H1 (cell line): ENCODE measurements at regions not wholly inside any gene's neighbourhood (a gene's known extent, or its start where the extent isn't known, plus 50 kb on each side); places are given as distances from the start of the nearest gene placed in this dataset.

ENCODE experiments used
- CTCF ChIA-PET: fragments of 300-600 bp; sonication (Branson Sonifier 250); formaldehyde crosslinking; loops from one replicate; lab custom pipeline; 2021; ENCODE audit not compliant: partially characterized antibody; lab: Charles Lee
- POLR2A ChIA-PET: fragments of 300-600 bp; sonication (Branson Sonifier 250); formaldehyde crosslinking; loops from one replicate; lab custom pipeline; 2021; ENCODE audit warnings: inconsistent platforms; ENCODE audit not compliant: partially characterized antibody; lab: Charles Lee
- DNase-seq, 2 experiments: peaks; one replicate each; pipeline versions ENCODE4 v3.0.0 to v3.0.0-alpha.2; 2010 to 2022; ENCODE audit warnings: low spot score in 2 of 2, low read depth in 1 of 2, mixed read lengths in 1 of 2
- FAIRE-seq: peaks from 2 replicates; lab custom pipeline; 2011; peaks lifted over from hg19 to GRCh38; lab: Jason Lieb, UNC
- H2AFZ ChIP-seq: 2 replicates; pipeline ENCODE4 v1.8.1; 2012; ENCODE audit warnings: low read length, inconsistent platforms
- H2AK5ac ChIP-seq: 2 replicates; pipeline ENCODE4 v1.6.1; 2013; ENCODE audit warnings: low read depth, low read length
- H2BK120ac ChIP-seq: replicated peaks from 2 replicates; pipeline ENCODE3; 2013; ENCODE audit warnings: low read depth, low read length, inconsistent platforms
- H2BK12ac ChIP-seq: 2 replicates; pipeline ENCODE4 v1.6.1; 2013; ENCODE audit warnings: low read depth, low read length
- H2BK15ac ChIP-seq: 2 replicates; pipeline ENCODE4 v1.6.1; 2013; ENCODE audit warnings: low read length
- H2BK20ac ChIP-seq: 2 replicates; pipeline ENCODE4 v1.6.1; 2013; ENCODE audit warnings: low read length
- H2BK5ac ChIP-seq: 2 replicates; pipeline ENCODE4 v1.6.1; 2013; ENCODE audit warnings: low read depth, low read length
- H3K14ac ChIP-seq: 2 replicates; pipeline ENCODE4 v1.6.1; 2013; ENCODE audit warnings: inconsistent platforms; ENCODE audit not compliant: insufficient read length
- H3K18ac ChIP-seq: 2 replicates; pipeline ENCODE4 v1.6.1; 2013; ENCODE audit warnings: low read length; ENCODE audit errors: extremely low read depth
- H3K23ac ChIP-seq: 2 replicates; pipeline ENCODE4 v1.6.1; 2013; ENCODE audit warnings: inconsistent platforms; ENCODE audit not compliant: insufficient read length
- H3K23me2 ChIP-seq: 2 replicates; pipeline ENCODE4 v1.6.1; 2013; ENCODE audit warnings: low read depth, low read length
- H3K27ac ChIP-seq: 2 replicates; pipeline ENCODE4 v1.6.1; 2011; ENCODE audit warnings: low read depth, low read length, inconsistent platforms
- H3K27me3 ChIP-seq, 4 experiments: replicated peaks in 1 of 4; 1 replicate in 1 of 4; 2 replicates in 3 of 4; pipeline versions ENCODE4 v1.6.1 to v1.8.1; 2011 to 2013; ENCODE audit warnings: low read length in 3 of 4, mild to moderate bottlenecking in 3 of 4, inconsistent platforms in 2 of 4, mixed read lengths in 2 of 4, moderate library complexity in 1 of 4; ENCODE audit not compliant: control insufficient read depth in 3 of 4, insufficient read depth in 3 of 4; ENCODE audit errors: extremely low read depth in 1 of 4
- H3K36me3 ChIP-seq, 4 experiments: 2 replicates each; pipeline versions ENCODE4 v1.6.1 to v1.8.1; 2011 to 2013; ENCODE audit warnings: mild to moderate bottlenecking in 4 of 4, low read length in 3 of 4, moderate library complexity in 2 of 4, control low read depth in 1 of 4, inconsistent platforms in 1 of 4; ENCODE audit not compliant: insufficient read depth in 4 of 4, control insufficient read depth in 2 of 4
- H3K4ac ChIP-seq: replicated peaks from 2 replicates; pipeline ENCODE3; 2013; ENCODE audit warnings: low read length, low read depth, mixed read lengths, inconsistent platforms; ENCODE audit not compliant: insufficient read length
- H3K4me1 ChIP-seq, 4 experiments: replicated peaks in 1 of 4; 1 replicate in 1 of 4; 2 replicates in 3 of 4; pipeline versions ENCODE4 v1.6.1 to v1.8.1; 2011 to 2013; ENCODE audit warnings: low read length in 3 of 4, inconsistent platforms in 2 of 4, mixed read lengths in 1 of 4; ENCODE audit not compliant: insufficient read depth in 4 of 4, control insufficient read depth in 3 of 4
- H3K4me2 ChIP-seq, 2 experiments: 2 replicates each; pipeline versions ENCODE4 v1.6.1 to v1.8.1; 2011 to 2013; ENCODE audit warnings: low read depth in 2 of 2, low read length in 2 of 2, control low read depth in 1 of 2, inconsistent platforms in 1 of 2, mild to moderate bottlenecking in 1 of 2; ENCODE audit not compliant: insufficient read depth in 1 of 2
- H3K4me3 ChIP-seq, 4 experiments: fragments of 200-600, 300-600 bp in 1 of 4; sonication (generic), shearing (Covaris generic), sonication (Bioruptor Twin) in 1 of 4; 2 replicates each; pipeline versions ENCODE4 v1.5.1 to v1.8.1; 2011 to 2016; ENCODE audit warnings: low read length in 4 of 4, low read depth in 3 of 4, control low read depth in 2 of 4, inconsistent platforms in 2 of 4, mild to moderate bottlenecking in 2 of 4, mixed read lengths in 1 of 4, moderate library complexity in 1 of 4; ENCODE audit not compliant: insufficient read depth in 2 of 4; ENCODE audit errors: extremely low read depth in 1 of 4
- H3K56ac ChIP-seq: replicated peaks from 2 replicates; pipeline ENCODE3; 2013; ENCODE audit warnings: low read depth, mild to moderate bottlenecking, mixed read lengths, low read length, inconsistent platforms; ENCODE audit not compliant: insufficient read length
- H3K79me1 ChIP-seq: 2 replicates; pipeline ENCODE4 v1.6.1; 2013; ENCODE audit warnings: low read depth, low read length, control low read depth
- H3K79me2 ChIP-seq, 2 experiments: 2 replicates each; pipeline versions ENCODE4 v1.6.1 to v1.8.1; 2012 to 2013; ENCODE audit warnings: low read length in 2 of 2, mild to moderate bottlenecking in 2 of 2, inconsistent platforms in 1 of 2; ENCODE audit not compliant: insufficient read depth in 2 of 2, control insufficient read depth in 1 of 2
- H3K9ac ChIP-seq, 4 experiments: replicated peaks in 1 of 4; 1 replicate in 1 of 4; 2 replicates in 3 of 4; pipeline versions ENCODE4 v1.6.1 to v1.8.1; 2011 to 2013; ENCODE audit warnings: low read depth in 3 of 4, low read length in 3 of 4, control low read depth in 2 of 4, mild to moderate bottlenecking in 2 of 4, moderate library complexity in 2 of 4, inconsistent platforms in 1 of 4; ENCODE audit errors: extremely low read depth in 1 of 4
- H3K9me3 ChIP-seq, 2 experiments: 2 replicates each; pipeline versions ENCODE4 v1.6.1 to v1.8.1; 2012 to 2013; ENCODE audit warnings: mild to moderate bottlenecking in 2 of 2, moderate library complexity in 2 of 2, control low read depth in 1 of 2, inconsistent platforms in 1 of 2, low read depth in 1 of 2, low read length in 1 of 2, mixed read lengths in 1 of 2; ENCODE audit not compliant: insufficient read depth in 2 of 2
- H4K20me1 ChIP-seq, 2 experiments: replicated peaks in 1 of 2; 2 replicates each; pipeline versions ENCODE3 to v1.8.1; 2011 to 2013; ENCODE audit warnings: inconsistent platforms in 2 of 2, low read length in 2 of 2, mild to moderate bottlenecking in 1 of 2; ENCODE audit not compliant: insufficient read depth in 2 of 2, control insufficient read depth in 1 of 2
- H4K5ac ChIP-seq: 2 replicates; pipeline ENCODE4 v1.6.1; 2013; ENCODE audit warnings: low read length, low read depth, mixed read lengths, inconsistent platforms; ENCODE audit not compliant: insufficient read length
- H4K8ac ChIP-seq: 2 replicates; pipeline ENCODE4 v1.8.0; 2013; ENCODE audit warnings: mild to moderate bottlenecking, moderate library complexity, low read length, inconsistent platforms; ENCODE audit not compliant: insufficient read depth; ENCODE audit errors: extremely low read depth
- H4K91ac ChIP-seq: replicated peaks from 2 replicates; pipeline ENCODE3; 2013; ENCODE audit warnings: low read length, mixed read lengths, inconsistent platforms; ENCODE audit not compliant: insufficient read length
- EZH2 ChIP-seq: fragments of 200-600 bp; sonication (generic); IDR thresholded peaks from 2 replicates; pipeline ENCODE4 v1.7.1; 2012; ENCODE audit warnings: low read depth, mild to moderate bottlenecking, moderate library complexity, low read length, inconsistent platforms; ENCODE audit not compliant: severe bottlenecking
- TBP ChIP-seq: IDR thresholded peaks from 2 replicates; pipeline ENCODE4 v1.6.1; 2011; ENCODE audit warnings: low read depth, low read length, improper control_type of control experiment
- WGBS, 2 experiments: shearing (Covaris generic) in 1 of 2; methylation state at CpG; one replicate each; pipeline versions ENCODE4 v1.1.6 to v1.1.7; 2013 to 2015; ENCODE audit warnings: low lambda C conversion rate in 2 of 2, mixed read lengths in 2 of 2, inconsistent platforms in 1 of 2, low coverage in 1 of 2, missing lambda C conversion rate in 1 of 2; ENCODE audit not compliant: insufficient replicate concordance in 2 of 2, insufficient coverage in 1 of 2, insufficient read length in 1 of 2; ENCODE audit errors: extremely low coverage in 1 of 2, missing lambda C conversion rate in 1 of 2; 5-methylcytosine and 5-hydroxymethylcytosine counted together
- TF ChIP-seq, protein P1 (sequence below): IDR thresholded peaks from 2 replicates; pipeline ENCODE4 v1.6.1; 2012; ENCODE audit warnings: low read length, inconsistent platforms

DNA sequence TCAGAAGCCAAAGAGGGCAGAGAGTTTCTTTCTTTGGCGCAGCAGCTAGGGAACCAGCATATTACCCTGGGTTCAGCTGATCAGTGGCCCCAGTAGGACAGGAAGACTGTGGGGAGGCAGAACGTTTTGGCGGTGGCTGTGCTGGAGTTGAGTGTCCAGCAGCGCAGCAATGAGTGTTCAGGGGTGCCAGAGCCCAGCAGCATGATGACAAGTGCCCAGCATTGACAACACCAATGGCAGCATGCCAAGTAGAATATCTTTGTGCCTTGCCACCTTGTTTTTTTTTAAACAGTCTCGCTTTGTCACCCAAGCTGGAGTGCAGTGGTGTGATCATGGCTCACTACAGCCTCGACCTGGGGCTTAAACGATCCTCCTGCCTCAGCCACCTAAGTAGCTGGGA lies 106.7 kb upstream of the CDC42BPA start:
- no peak for FAIRE-seq
- 93% methylated on average over 7 of the region's 7 CpGs; no CpG with 5 or more reads in 1 of the 2 experiments for WGBS, 2 experiments
- H2AFZ ChIP-seq, result 0 out of 2 replicates have a peak overlapping the region, but pooled peaks have one; percentile 12

More for the DNA sequence above, 106.7 kb upstream of the CDC42BPA start:
- H2BK120ac ChIP-seq, result no peak overlapping the region
- no peaks in the 10 kb centered on the region for H4K20me1 ChIP-seq
- no peak overlapping the region for H3K56ac ChIP-seq
- H3K18ac ChIP-seq, result no peak overlapping the region
- no peak overlapping the region for H3K27ac ChIP-seq
- H3K4me3 ChIP-seq, result no peak overlapping the region
- ChIA-PET POLR2A (no interaction called here), CTCF (interaction anchor here (0.6 kb wide), 1 partner anchor 10 kb away, joined by 4 read pairs; no protein-coding TSS in a partner anchor)
- H4K8ac ChIP-seq, result no peak overlapping the region
- no peak overlapping the region for H3K4me2 ChIP-seq
- no peaks in the 10 kb centered on the region for H3K4me1 ChIP-seq
- H3K4ac ChIP-seq, result no peak overlapping the region
- H4K91ac ChIP-seq, result no peak overlapping the region
- no peak overlapping the region for H3K14ac ChIP-seq
- no peak overlapping the region for H2AK5ac ChIP-seq
- H2BK12ac ChIP-seq, result peak overlapping the region; percentile 33; the same call in 1 of the 2 replicates
- H3K23me2 ChIP-seq, result no peaks in the 10 kb centered on the region
- H3K9me3 ChIP-seq, result no peaks in the 10 kb centered on the region
- no peaks in the 10 kb centered on the region for H3K79me1 ChIP-seq
- H3K79me2 ChIP-seq, result no peaks in the 10 kb centered on the region
- no peak overlapping the region for H2BK15ac ChIP-seq
- H3K36me3 ChIP-seq, result no peaks in the 10 kb centered on the region
- H3K27me3 ChIP-seq, result no peaks in the 10 kb centered on the region
- H3K9ac ChIP-seq, result no peak overlapping the region
- H3K23ac ChIP-seq, result no peak overlapping the region
- TF ChIP-seq, protein P1, sequence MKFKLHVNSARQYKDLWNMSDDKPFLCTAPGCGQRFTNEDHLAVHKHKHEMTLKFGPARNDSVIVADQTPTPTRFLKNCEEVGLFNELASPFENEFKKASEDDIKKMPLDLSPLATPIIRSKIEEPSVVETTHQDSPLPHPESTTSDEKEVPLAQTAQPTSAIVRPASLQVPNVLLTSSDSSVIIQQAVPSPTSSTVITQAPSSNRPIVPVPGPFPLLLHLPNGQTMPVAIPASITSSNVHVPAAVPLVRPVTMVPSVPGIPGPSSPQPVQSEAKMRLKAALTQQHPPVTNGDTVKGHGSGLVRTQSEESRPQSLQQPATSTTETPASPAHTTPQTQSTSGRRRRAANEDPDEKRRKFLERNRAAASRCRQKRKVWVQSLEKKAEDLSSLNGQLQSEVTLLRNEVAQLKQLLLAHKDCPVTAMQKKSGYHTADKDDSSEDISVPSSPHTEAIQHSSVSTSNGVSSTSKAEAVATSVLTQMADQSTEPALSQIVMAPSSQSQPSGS, result no peak
- TF ChIP-seq EZH2 (no peak), TBP (no peak)
- no peak overlapping the region for H2BK5ac ChIP-seq
- H4K5ac ChIP-seq, result no peak overlapping the region
- no peak for DNase-seq
- no peak overlapping the region for H2BK20ac ChIP-seq
